ENCODE measurements at regions not wholly inside any gene's neighbourhood (a gene's known extent, or its start where the extent isn't known, plus 50 kb on each side); places are given as distances from the start of the nearest gene placed in this dataset.

- H3K4me3 ChIP-seq (ENCODE audit: low read depth, low read length): no peak overlapping the region
- DNase-seq (ENCODE audit: extremely low spot score): peak; percentile 8
- H3K36me3 ChIP-seq (ENCODE audit: insufficient read depth): no peaks in the 10 kb centered on the region
- H3K27ac ChIP-seq (ENCODE audit: low read depth): no peak overlapping the region
- 53% methylated on average over 6 of the region's 6 CpGs for WGBS
- H3K4me1 ChIP-seq (ENCODE audit: insufficient read depth): no peaks in the 10 kb centered on the region
Measured at GRCh38 chr3:31361371-31362273, 171.1 kb upstream of the STT3B start.

DNA sequence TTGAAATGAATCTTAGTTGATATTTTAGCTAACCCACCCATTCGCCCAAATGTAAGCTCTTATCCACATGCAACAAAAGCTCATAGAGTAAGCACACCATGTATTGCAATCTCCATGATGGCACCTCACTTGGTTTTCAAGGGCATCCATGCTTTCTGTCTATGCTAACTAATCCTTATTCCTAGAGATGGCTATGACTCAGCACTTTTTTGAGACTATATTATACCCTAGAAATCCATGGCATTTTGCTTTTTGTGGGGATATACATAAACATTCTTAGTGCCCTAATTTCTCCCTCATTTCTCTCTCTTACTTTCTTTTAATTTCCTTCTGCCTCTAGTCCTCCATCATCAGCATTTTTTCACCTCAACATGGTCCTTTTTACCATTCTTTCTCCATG is 168.5 kb upstream of the STT3B start:
- H3K4me3 ChIP-seq (ENCODE audit: low read depth, low read length): no peak overlapping the region
- no peak overlapping the region for H3K27ac ChIP-seq (ENCODE audit: low read depth)
- H3K4me1 ChIP-seq (ENCODE audit: insufficient read depth): no peaks in the 10 kb centered on the region
- no peak for DNase-seq (ENCODE audit: extremely low spot score)
- WGBS: 97% methylated on average over 1 of the region's 1 CpG
- no peaks in the 10 kb centered on the region for H3K36me3 ChIP-seq (ENCODE audit: insufficient read depth)

GRCh38 chr3:31364711-31365110 is 168.0 kb upstream of the STT3B start:
- no peak overlapping the region for H3K4me3 ChIP-seq (ENCODE audit: low read depth, low read length)
- H3K36me3 ChIP-seq (ENCODE audit: insufficient read depth): no peaks in the 10 kb centered on the region
- H3K4me1 ChIP-seq (ENCODE audit: insufficient read depth): no peaks in the 10 kb centered on the region
- DNase-seq (ENCODE audit: extremely low spot score): no peak
- H3K27ac ChIP-seq (ENCODE audit: low read depth): no peak overlapping the region

- no peak overlapping the region for H3K4me3 ChIP-seq (ENCODE audit: low read depth, low read length)
- H3K27ac ChIP-seq (ENCODE audit: low read depth): no peak overlapping the region
- no peaks in the 10 kb centered on the region for H3K36me3 ChIP-seq (ENCODE audit: insufficient read depth)
- DNase-seq (ENCODE audit: extremely low spot score): no peak
- 78% methylated on average over 2 of the region's 2 CpGs for WGBS
- no peaks in the 10 kb centered on the region for H3K4me1 ChIP-seq (ENCODE audit: insufficient read depth)
Measured at GRCh38 chr3:31367518-31367917, 165.2 kb upstream of the STT3B start.

GRCh38 chr3:31369637-31370379 is 162.9 kb upstream of the STT3B start:
- WGBS: 82% methylated on average over 2 of the region's 2 CpGs
- no peak overlapping the region for H3K4me3 ChIP-seq (ENCODE audit: low read depth, low read length)
- H3K27ac ChIP-seq (ENCODE audit: low read depth): no peak overlapping the region
- H3K4me1 ChIP-seq (ENCODE audit: insufficient read depth): no peaks in the 10 kb centered on the region
- DNase-seq (ENCODE audit: extremely low spot score): no peak
- no peaks in the 10 kb centered on the region for H3K36me3 ChIP-seq (ENCODE audit: insufficient read depth)

- DNase-seq (ENCODE audit: extremely low spot score): no peak
- Histone ChIP-seq H3K27ac (ENCODE audit: low read depth) (no peak overlapping the region), H3K36me3 (ENCODE audit: insufficient read depth) (no peaks in the 10 kb centered on the region), H3K4me1 (ENCODE audit: insufficient read depth) (no peaks in the 10 kb centered on the region), H3K4me3 (ENCODE audit: low read depth, low read length) (no peak overlapping the region)
Measured at GRCh38 chr3:31370380-31370666, 162.4 kb upstream of the STT3B start.

DNA sequence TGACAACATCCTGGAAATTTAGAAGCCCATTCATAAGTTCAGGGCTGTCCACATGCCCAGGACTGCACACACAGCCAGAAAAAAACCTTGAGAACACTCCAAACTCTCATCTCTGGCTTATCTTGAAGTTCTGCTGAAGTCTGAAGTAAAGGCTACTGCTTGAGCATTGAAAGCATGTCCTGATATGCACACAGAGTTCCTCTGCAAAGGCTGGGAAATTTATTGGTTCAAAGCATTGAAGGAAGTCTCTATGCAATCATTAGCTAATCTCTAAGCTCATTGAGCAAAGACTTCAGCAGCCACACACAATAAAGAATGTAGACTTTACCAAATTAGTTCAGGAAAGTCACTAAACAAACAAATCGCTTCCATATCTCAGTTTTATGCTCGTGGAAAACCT is 162.0 kb upstream of the STT3B start:
- Histone ChIP-seq H3K36me3 (ENCODE audit: insufficient read depth) (no peaks in the 10 kb centered on the region), H3K4me1 (ENCODE audit: insufficient read depth) (no peaks in the 10 kb centered on the region), H3K4me3 (ENCODE audit: low read depth, low read length) (no peak overlapping the region), H3K27ac (ENCODE audit: low read depth) (no peak overlapping the region)
- DNase-seq (ENCODE audit: extremely low spot score): no peak
- 79% methylated on average over 2 of the region's 2 CpGs for WGBS

DNA sequence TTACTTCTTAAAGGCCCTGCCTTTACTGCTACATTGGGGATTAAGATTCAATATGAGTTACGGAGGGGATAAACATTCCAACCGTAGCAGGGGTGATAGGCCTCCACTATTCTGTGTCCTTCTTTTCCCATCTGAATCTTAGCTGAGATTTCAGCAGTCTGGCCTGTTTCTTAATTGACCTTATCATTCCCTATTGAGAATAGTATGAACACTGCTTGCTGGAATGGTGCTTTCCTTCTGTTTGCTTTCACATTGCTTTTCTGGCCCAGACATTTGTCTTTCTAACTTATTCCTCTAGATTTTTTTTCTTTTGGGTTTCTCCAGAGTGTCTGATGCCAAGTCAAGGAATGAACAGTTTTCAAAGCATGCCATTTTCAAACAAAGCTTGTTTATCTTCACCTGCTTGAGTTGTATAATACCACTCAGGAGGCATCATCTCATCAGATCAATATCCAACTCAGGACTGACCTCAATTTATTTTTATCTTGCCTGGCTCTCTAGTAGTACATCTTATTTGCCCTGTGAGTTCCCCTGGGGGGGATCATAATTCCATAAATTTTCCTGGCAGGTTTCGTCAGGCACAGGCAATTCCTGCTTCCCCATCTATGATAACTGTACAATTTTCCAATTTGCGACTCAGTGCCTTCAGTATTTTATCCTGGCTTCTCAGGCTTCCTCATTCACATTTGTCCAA is 161.1 kb upstream of the STT3B start:
- DNase-seq (ENCODE audit: extremely low spot score): no peak
- Histone ChIP-seq H3K4me1 (ENCODE audit: insufficient read depth) (no peaks in the 10 kb centered on the region), H3K4me3 (ENCODE audit: low read depth, low read length) (no peak overlapping the region), H3K36me3 (ENCODE audit: insufficient read depth) (no peaks in the 10 kb centered on the region), H3K27ac (ENCODE audit: low read depth) (no peak overlapping the region)
- 87% methylated on average over 4 of the region's 4 CpGs for WGBS

DNA sequence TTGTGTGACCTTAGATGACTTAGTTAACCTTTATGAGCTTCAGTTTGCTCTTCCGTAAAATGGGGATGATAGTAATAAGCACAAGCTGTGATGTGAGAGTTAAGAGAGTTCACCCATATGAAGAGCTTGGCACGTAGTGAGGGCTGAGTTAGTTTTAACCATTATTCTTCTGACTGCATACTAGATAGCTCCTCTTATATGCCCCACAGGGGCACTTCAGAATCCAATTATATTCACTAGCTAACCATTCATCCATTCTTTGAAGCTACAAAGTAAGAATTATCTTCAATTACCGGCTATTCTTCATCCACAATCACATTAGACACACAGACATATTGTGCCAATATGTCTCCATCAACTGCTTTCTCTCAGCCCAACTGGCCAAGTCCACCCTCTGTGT is 159.0 kb upstream of the STT3B start:
- H3K4me1 ChIP-seq (ENCODE audit: insufficient read depth): no peaks in the 10 kb centered on the region
- no peak overlapping the region for H3K4me3 ChIP-seq (ENCODE audit: low read depth, low read length)
- WGBS: 96% methylated on average over 3 of the region's 3 CpGs
- no peak for DNase-seq (ENCODE audit: extremely low spot score)
- H3K27ac ChIP-seq (ENCODE audit: low read depth): no peak overlapping the region
- no peaks in the 10 kb centered on the region for H3K36me3 ChIP-seq (ENCODE audit: insufficient read depth)

DNA sequence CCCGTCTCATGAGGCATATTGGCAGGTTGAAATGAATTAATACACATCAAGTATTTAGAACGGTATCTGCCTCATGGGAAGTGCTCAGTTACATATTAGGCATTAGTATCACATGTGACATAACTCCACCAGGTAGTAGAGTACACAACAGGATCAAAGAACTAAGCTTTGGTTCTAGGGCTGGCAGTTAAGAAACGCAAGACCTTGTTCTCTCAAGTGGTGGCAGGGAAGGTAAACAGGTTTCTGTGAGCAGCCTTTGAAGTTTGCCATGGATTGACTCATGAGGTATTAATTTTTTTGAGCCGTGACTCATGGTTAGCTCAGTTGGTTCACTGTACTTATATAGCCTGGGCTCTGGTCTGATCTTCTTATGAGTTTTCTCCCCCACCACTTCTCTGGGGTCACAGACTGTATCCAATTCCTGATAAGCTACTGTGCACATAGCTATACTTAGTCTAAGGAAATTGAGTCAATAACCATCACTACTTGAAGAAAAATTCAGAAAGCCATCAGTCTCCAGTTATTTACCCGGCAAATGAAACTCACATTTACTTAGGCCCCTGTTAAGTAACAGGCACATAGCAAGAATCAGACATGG is 155.6 kb upstream of the STT3B start:
- H3K4me1 ChIP-seq (ENCODE audit: insufficient read depth): no peaks in the 10 kb centered on the region
- WGBS: 87% methylated on average over 5 of the region's 5 CpGs
- no peak overlapping the region for H3K27ac ChIP-seq (ENCODE audit: low read depth)
- no peaks in the 10 kb centered on the region for H3K36me3 ChIP-seq (ENCODE audit: insufficient read depth)
- DNase-seq (ENCODE audit: extremely low spot score): peak; percentile 17
- H3K4me3 ChIP-seq (ENCODE audit: low read depth, low read length): no peak overlapping the region

- no peak overlapping the region for H3K27ac ChIP-seq (ENCODE audit: low read depth)
- H3K4me1 ChIP-seq (ENCODE audit: insufficient read depth): no peaks in the 10 kb centered on the region
- no peak overlapping the region for H3K4me3 ChIP-seq (ENCODE audit: low read depth, low read length)
- DNase-seq (ENCODE audit: extremely low spot score): no peak
- H3K36me3 ChIP-seq (ENCODE audit: insufficient read depth): no peaks in the 10 kb centered on the region
- WGBS: 77% methylated on average over 1 of the region's 1 CpG
Measured at GRCh38 chr3:31378231-31378630, 154.5 kb upstream of the STT3B start.

DNA sequence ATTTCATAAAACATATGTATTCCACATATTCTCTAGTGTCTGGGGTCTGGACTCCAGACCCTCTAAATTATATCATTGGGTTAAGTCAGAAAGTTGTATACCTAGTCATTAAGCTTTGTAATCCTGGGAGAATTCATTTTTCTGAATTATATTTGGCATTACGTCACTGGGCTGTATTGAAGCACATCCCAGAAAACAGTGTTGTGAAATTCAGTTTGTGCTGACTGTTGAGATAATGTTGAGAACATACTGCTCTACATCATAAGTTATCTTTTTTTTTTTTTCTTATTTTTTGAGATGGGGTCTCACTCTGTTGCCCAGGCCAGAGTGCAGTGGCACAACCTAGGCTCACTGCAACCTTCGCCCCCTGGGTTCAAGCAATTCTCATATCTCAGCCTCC is 153.1 kb upstream of the STT3B start:
- WGBS: 93% methylated on average over 2 of the region's 2 CpGs
- no peak overlapping the region for H3K27ac ChIP-seq (ENCODE audit: low read depth)
- no peak for DNase-seq (ENCODE audit: extremely low spot score)
- no peaks in the 10 kb centered on the region for H3K4me1 ChIP-seq (ENCODE audit: insufficient read depth)
- no peaks in the 10 kb centered on the region for H3K36me3 ChIP-seq (ENCODE audit: insufficient read depth)
- H3K4me3 ChIP-seq (ENCODE audit: low read depth, low read length): no peak overlapping the region

- WGBS: 88% methylated on average over 1 of the region's 1 CpG
- H3K4me3 ChIP-seq (ENCODE audit: low read depth, low read length): no peak overlapping the region
- no peaks in the 10 kb centered on the region for H3K36me3 ChIP-seq (ENCODE audit: insufficient read depth)
- no peak for DNase-seq (ENCODE audit: extremely low spot score)
- no peaks in the 10 kb centered on the region for H3K4me1 ChIP-seq (ENCODE audit: insufficient read depth)
- no peak overlapping the region for H3K27ac ChIP-seq (ENCODE audit: low read depth)
Measured at GRCh38 chr3:31382856-31383255, 149.9 kb upstream of the STT3B start.

DNA sequence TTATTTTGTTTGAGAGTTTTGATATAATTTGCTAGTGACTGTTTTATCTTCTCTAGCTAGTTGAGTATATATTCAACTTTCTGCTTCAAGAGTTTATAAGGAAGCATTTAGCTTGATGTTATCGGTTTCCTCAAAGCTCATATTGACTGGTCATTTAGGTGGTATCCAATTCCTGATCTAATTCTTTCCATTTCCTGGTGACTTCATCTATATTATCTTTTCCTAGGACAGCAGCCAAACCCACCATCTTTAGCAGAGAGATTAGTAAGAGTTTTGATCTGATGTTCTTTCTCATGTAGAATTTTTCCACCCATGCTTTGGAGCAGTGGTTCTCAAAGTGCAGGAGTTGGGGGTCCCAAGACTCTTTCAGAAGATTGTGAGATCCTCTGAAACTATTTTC is 148.6 kb upstream of the STT3B start:
- no peak for DNase-seq (ENCODE audit: extremely low spot score)
- WGBS: 81% methylated on average over 1 of the region's 1 CpG
- Histone ChIP-seq H3K4me1 (ENCODE audit: insufficient read depth) (no peaks in the 10 kb centered on the region), H3K27ac (ENCODE audit: low read depth) (no peak overlapping the region), H3K4me3 (ENCODE audit: low read depth, low read length) (no peak overlapping the region), H3K36me3 (ENCODE audit: insufficient read depth) (no peaks in the 10 kb centered on the region)
